SK-N-SH (cell line): ENCODE measurements at regions not wholly inside any gene's neighbourhood (a gene's known extent, or its start where the extent isn't known, plus 50 kb on each side); places are given as distances from the start of the nearest gene placed in this dataset.
A peak's percentile ranks its signal among the peaks of the same experiment; 100 is the strongest.

Experiments
- CHD2 ChIP-seq: fragments of 150-350 bp; IDR thresholded peaks from 2 replicates; pipeline ENCODE4 v1.6.1; 2018; ENCODE audit warnings: low read length; ENCODE audit not compliant: partially characterized antibody
- ELF1 ChIP-seq: IDR thresholded peaks from 2 replicates; pipeline ENCODE4 v1.4.0; 2012
- EP300 ChIP-seq, 2 experiments: IDR thresholded peaks; 2 replicates each; pipeline versions ENCODE4 v1.4.0 to v1.6.1; 2012; ENCODE audit warnings: borderline replicate concordance in 1 of 2, low read depth in 1 of 2, low read length in 1 of 2
- FOSL2 ChIP-seq: IDR thresholded peaks from 2 replicates; pipeline ENCODE4 v1.4.0; 2012; ENCODE audit warnings: low read depth, mild to moderate bottlenecking, moderate library complexity, borderline replicate concordance
- FOXJ3 ChIP-seq: sonication (generic); formaldehyde crosslinking; IDR thresholded peaks from 2 replicates; pipeline ENCODE4 v1.5.1; 2020; ENCODE audit warnings: mild to moderate bottlenecking, missing genetic modification reagents
- FOXM1 ChIP-seq: IDR thresholded peaks from 2 replicates; pipeline ENCODE4 v1.4.0; 2012; ENCODE audit warnings: low read depth, mild to moderate bottlenecking
- GATA2 ChIP-seq: sonication (generic); formaldehyde crosslinking; IDR thresholded peaks from 2 replicates; pipeline ENCODE4 v1.5.0; 2020; ENCODE audit warnings: mild to moderate bottlenecking, missing genetic modification reagents
- JUND ChIP-seq: IDR thresholded peaks from 2 replicates; pipeline ENCODE4 v1.4.0; 2012
- MEF2A ChIP-seq: IDR thresholded peaks from 2 replicates; pipeline ENCODE4 v1.4.0; 2012; ENCODE audit warnings: low read depth, borderline replicate concordance
- MXI1 ChIP-seq: IDR thresholded peaks from 2 replicates; pipeline ENCODE4 v1.6.1; 2012; ENCODE audit warnings: mild to moderate bottlenecking, low read depth, low read length, improper control_type of control experiment
- NFIC ChIP-seq: IDR thresholded peaks from 2 replicates; pipeline ENCODE4 v1.4.0; 2012; ENCODE audit warnings: borderline replicate concordance
- NRF1 ChIP-seq: IDR thresholded peaks from 2 replicates; pipeline ENCODE4 v1.6.1; 2012; ENCODE audit warnings: low read depth, mild to moderate bottlenecking, low read length
- POLR2AphosphoS5 ChIP-seq: IDR thresholded peaks from 2 replicates; pipeline ENCODE4 v1.6.1; 2012; ENCODE audit warnings: low read depth, low read length
- RCOR1 ChIP-seq: fragments of 150-350 bp; IDR thresholded peaks from 2 replicates; pipeline ENCODE4 v1.6.1; 2017; ENCODE audit warnings: antibody characterized with exemption, low read length
- RXRA ChIP-seq: IDR thresholded peaks from 2 replicates; pipeline ENCODE4 v1.4.0; 2012; ENCODE audit warnings: low read depth, mild to moderate bottlenecking, borderline replicate concordance
- SIN3A ChIP-seq: IDR thresholded peaks from 2 replicates; pipeline ENCODE4 v1.6.1; 2012; ENCODE audit warnings: low read depth, mild to moderate bottlenecking, low read length, moderate library complexity, borderline replicate concordance
- TAF1 ChIP-seq: IDR thresholded peaks from 2 replicates; pipeline ENCODE4 v1.6.1; 2012; ENCODE audit warnings: low read depth, mild to moderate bottlenecking, low read length, moderate library complexity, borderline replicate concordance
- TCF12 ChIP-seq: IDR thresholded peaks from 2 replicates; pipeline ENCODE4 v1.4.0; 2012
- TEAD4 ChIP-seq: IDR thresholded peaks from 2 replicates; pipeline ENCODE4 v1.4.0; 2012; ENCODE audit warnings: mild to moderate bottlenecking, borderline replicate concordance; ENCODE audit not compliant: insufficient read depth
- YY1 ChIP-seq: IDR thresholded peaks from 2 replicates; pipeline ENCODE4 v1.4.0; 2012; ENCODE audit warnings: low read depth, mild to moderate bottlenecking
- TF ChIP-seq, protein P1 (sequence below): IDR thresholded peaks from 2 replicates; pipeline ENCODE4 v1.4.0; 2012; ENCODE audit warnings: low read depth
- TF ChIP-seq, protein P2 (sequence below): fragments of 200-600 bp; sonication (generic); IDR thresholded peaks from 2 replicates; pipeline ENCODE4 v1.6.1; 2017; ENCODE audit warnings: antibody characterized with exemption, mild to moderate bottlenecking, moderate library complexity
- TF ChIP-seq, protein P3 (sequence below): IDR thresholded peaks from 2 replicates; pipeline ENCODE4 v1.4.0; 2012; ENCODE audit warnings: low read depth, borderline replicate concordance
- TF ChIP-seq, protein P4 (sequence below): IDR thresholded peaks from 2 replicates; pipeline ENCODE4 v1.4.0; 2012; ENCODE audit warnings: low read depth, borderline replicate concordance
- TF ChIP-seq, protein P5 (sequence below): fragments of 150-350 bp; IDR thresholded peaks from 2 replicates; pipeline ENCODE4 v1.6.1; 2016; ENCODE audit warnings: mild to moderate bottlenecking, low read depth, low read length

DNA sequence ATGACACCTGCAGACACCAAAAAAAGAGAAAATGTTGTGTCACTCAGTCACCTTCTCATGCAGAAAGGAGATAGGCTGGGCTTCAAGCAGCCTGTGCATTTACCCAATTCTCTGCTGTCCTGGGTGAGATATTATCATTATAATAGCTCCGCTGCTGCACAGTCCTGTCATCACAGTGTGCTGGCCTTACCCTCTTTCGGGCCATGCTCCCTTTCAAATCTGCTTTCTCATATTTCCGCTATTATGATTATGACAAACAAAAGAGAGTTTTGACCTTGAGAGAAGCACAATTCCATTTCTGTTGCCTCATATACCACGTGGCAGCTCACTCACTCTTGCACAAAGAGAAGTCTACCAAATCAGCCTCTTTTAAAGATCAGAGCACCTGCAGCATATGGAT is 1350.1 kb upstream of the ACO1 start (continued):
- TF ChIP-seq, protein P1, sequence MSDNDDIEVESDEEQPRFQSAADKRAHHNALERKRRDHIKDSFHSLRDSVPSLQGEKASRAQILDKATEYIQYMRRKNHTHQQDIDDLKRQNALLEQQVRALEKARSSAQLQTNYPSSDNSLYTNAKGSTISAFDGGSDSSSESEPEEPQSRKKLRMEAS, result peak; percentile 63; the same call in 1 of the 2 replicates
- TF ChIP-seq CHD2 (peak; percentile 36), NFIC (no peak), EP300 (IDR thresholded peaks at IDR 0.05; ENCODE audit: borderline replicate concordance in 1 of 2, low read depth in 1 of 2, low read length in 1 of 2) (peak in 1 of 2 experiments; percentile 68; a peak in 2 of 4 replicates), YY1 (no peak), MEF2A (no peak), RXRA (no peak), POLR2AphosphoS5 (no peak), MXI1 (peak; percentile 91), ELF1 (no peak), FOSL2 (no peak), FOXJ3 (0 out of 2 replicates have a peak, but pooled peaks have one; percentile 45), NRF1 (no peak), SIN3A (no peak), TCF12 (no peak), TAF1 (no peak), GATA2 (peak; percentile 90), FOXM1 (no peak), RCOR1 (no peak), TEAD4 (no peak), JUND (no peak)
- TF ChIP-seq, protein P2, sequence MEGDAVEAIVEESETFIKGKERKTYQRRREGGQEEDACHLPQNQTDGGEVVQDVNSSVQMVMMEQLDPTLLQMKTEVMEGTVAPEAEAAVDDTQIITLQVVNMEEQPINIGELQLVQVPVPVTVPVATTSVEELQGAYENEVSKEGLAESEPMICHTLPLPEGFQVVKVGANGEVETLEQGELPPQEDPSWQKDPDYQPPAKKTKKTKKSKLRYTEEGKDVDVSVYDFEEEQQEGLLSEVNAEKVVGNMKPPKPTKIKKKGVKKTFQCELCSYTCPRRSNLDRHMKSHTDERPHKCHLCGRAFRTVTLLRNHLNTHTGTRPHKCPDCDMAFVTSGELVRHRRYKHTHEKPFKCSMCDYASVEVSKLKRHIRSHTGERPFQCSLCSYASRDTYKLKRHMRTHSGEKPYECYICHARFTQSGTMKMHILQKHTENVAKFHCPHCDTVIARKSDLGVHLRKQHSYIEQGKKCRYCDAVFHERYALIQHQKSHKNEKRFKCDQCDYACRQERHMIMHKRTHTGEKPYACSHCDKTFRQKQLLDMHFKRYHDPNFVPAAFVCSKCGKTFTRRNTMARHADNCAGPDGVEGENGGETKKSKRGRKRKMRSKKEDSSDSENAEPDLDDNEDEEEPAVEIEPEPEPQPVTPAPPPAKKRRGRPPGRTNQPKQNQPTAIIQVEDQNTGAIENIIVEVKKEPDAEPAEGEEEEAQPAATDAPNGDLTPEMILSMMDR, result no peak
- TF ChIP-seq, protein P3, sequence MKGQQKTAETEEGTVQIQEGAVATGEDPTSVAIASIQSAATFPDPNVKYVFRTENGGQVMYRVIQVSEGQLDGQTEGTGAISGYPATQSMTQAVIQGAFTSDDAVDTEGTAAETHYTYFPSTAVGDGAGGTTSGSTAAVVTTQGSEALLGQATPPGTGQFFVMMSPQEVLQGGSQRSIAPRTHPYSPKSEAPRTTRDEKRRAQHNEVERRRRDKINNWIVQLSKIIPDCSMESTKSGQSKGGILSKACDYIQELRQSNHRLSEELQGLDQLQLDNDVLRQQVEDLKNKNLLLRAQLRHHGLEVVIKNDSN, result peak; percentile 67
- TF ChIP-seq, protein P4, sequence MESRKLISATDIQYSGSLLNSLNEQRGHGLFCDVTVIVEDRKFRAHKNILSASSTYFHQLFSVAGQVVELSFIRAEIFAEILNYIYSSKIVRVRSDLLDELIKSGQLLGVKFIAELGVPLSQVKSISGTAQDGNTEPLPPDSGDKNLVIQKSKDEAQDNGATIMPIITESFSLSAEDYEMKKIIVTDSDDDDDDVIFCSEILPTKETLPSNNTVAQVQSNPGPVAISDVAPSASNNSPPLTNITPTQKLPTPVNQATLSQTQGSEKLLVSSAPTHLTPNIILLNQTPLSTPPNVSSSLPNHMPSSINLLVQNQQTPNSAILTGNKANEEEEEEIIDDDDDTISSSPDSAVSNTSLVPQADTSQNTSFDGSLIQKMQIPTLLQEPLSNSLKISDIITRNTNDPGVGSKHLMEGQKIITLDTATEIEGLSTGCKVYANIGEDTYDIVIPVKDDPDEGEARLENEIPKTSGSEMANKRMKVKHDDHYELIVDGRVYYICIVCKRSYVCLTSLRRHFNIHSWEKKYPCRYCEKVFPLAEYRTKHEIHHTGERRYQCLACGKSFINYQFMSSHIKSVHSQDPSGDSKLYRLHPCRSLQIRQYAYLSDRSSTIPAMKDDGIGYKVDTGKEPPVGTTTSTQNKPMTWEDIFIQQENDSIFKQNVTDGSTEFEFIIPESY, result no peak
- TF ChIP-seq, protein P5, sequence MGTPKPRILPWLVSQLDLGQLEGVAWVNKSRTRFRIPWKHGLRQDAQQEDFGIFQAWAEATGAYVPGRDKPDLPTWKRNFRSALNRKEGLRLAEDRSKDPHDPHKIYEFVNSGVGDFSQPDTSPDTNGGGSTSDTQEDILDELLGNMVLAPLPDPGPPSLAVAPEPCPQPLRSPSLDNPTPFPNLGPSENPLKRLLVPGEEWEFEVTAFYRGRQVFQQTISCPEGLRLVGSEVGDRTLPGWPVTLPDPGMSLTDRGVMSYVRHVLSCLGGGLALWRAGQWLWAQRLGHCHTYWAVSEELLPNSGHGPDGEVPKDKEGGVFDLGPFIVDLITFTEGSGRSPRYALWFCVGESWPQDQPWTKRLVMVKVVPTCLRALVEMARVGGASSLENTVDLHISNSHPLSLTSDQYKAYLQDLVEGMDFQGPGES, result no peak
- TF ChIP-seq, all 33 proteins: peak for 8
